ENCODE measurements at regions not wholly inside any gene's neighbourhood (a gene's known extent, or its start where the extent isn't known, plus 50 kb on each side); places are given as distances from the start of the nearest gene placed in this dataset.
"Not testable (repeated sequence)": the region's sequence is repeated elsewhere in the genome, so short reads cannot be mapped to it uniquely, and the experiment has no call there.

GRCh38 chrX:142327182-142327581, 122.1 kb upstream of the MAGEC2 start:
- Histone ChIP-seq H3K9ac (ENCODE audit: insufficient read length, low read depth) (no peak overlapping the region), H3K4me3 (ENCODE audit: insufficient read length, low read depth) (no peak overlapping the region), H3K36me3 (ENCODE audit: insufficient read depth, insufficient read length, low read length) (no peaks in the 10 kb centered on the region), H3K9me3 (ENCODE audit: insufficient read depth, low read length) (no peaks in the 10 kb centered on the region), H3K4me1 (ENCODE audit: insufficient read depth, insufficient read length) (no peaks in the 10 kb centered on the region), H3K27me3 (ENCODE audit: insufficient read depth, insufficient read length) (no peaks in the 10 kb centered on the region)
- TF ChIP-seq ZNF274 (IDR thresholded peaks at IDR 0.05; ENCODE audit: low read depth, low read length) (no peak), YY1 (IDR thresholded peaks at IDR 0.05; ENCODE audit: insufficient read depth, insufficient read length) (no peak), SUZ12 (IDR thresholded peaks at IDR 0.05; ENCODE audit: extremely low read depth, insufficient read depth, insufficient read length) (no peak)
- DNase-seq (ENCODE audit: low read depth, low spot score), result no peak

GRCh38 chrX:142312591-142312990, 107.5 kb upstream of the MAGEC2 start:
- Histone ChIP-seq H3K9me3 (ENCODE audit: insufficient read depth, low read length) (no peaks in the 10 kb centered on the region), H3K36me3 (ENCODE audit: insufficient read depth, insufficient read length, low read length) (no peaks in the 10 kb centered on the region), H3K9ac (ENCODE audit: insufficient read length, low read depth) (no peak overlapping the region), H3K4me1 (ENCODE audit: insufficient read depth, insufficient read length) (no peaks in the 10 kb centered on the region), H3K27me3 (ENCODE audit: insufficient read depth, insufficient read length) (no peaks in the 10 kb centered on the region), H3K4me3 (ENCODE audit: insufficient read length, low read depth) (no peak overlapping the region)
- TF ChIP-seq YY1 (IDR thresholded peaks at IDR 0.05; ENCODE audit: insufficient read depth, insufficient read length), result no peak
- TF ChIP-seq ZNF274 (IDR thresholded peaks at IDR 0.05; ENCODE audit: low read depth, low read length), result no peak
- TF ChIP-seq SUZ12 (IDR thresholded peaks at IDR 0.05; ENCODE audit: extremely low read depth, insufficient read depth, insufficient read length), result no peak
- no peak for DNase-seq (ENCODE audit: low read depth, low spot score)

- no peak for DNase-seq (ENCODE audit: low read depth, low spot score)
- H3K36me3 ChIP-seq (ENCODE audit: insufficient read depth, insufficient read length, low read length), result no peaks in the 10 kb centered on the region
- no peaks in the 10 kb centered on the region for H3K9me3 ChIP-seq (ENCODE audit: insufficient read depth, low read length)
- TF ChIP-seq ZNF274 (IDR thresholded peaks at IDR 0.05; ENCODE audit: low read depth, low read length) (no peak), YY1 (IDR thresholded peaks at IDR 0.05; ENCODE audit: insufficient read depth, insufficient read length) (no peak), SUZ12 (IDR thresholded peaks at IDR 0.05; ENCODE audit: extremely low read depth, insufficient read depth, insufficient read length) (no peak)
- no peaks in the 10 kb centered on the region for H3K4me1 ChIP-seq (ENCODE audit: insufficient read depth, insufficient read length)
- H3K4me3 ChIP-seq (ENCODE audit: insufficient read length, low read depth), result no peak overlapping the region
- H3K27me3 ChIP-seq (ENCODE audit: insufficient read depth, insufficient read length), result no peaks in the 10 kb centered on the region
- no peak overlapping the region for H3K9ac ChIP-seq (ENCODE audit: insufficient read length, low read depth)
Observed at GRCh38 chrX:142299406-142299805, 94.3 kb upstream of the MAGEC2 start.

GRCh38 chrX:142296421-142296820, 91.3 kb upstream of the MAGEC2 start:
- Histone ChIP-seq H3K27me3 (ENCODE audit: insufficient read depth, insufficient read length) (no peaks in the 10 kb centered on the region), H3K9me3 (ENCODE audit: insufficient read depth, low read length) (no peaks in the 10 kb centered on the region), H3K9ac (ENCODE audit: insufficient read length, low read depth) (no peak overlapping the region), H3K4me3 (ENCODE audit: insufficient read length, low read depth) (no peak overlapping the region), H3K36me3 (ENCODE audit: insufficient read depth, insufficient read length, low read length) (no peaks in the 10 kb centered on the region), H3K4me1 (ENCODE audit: insufficient read depth, insufficient read length) (no peaks in the 10 kb centered on the region)
- no peak for DNase-seq (ENCODE audit: low read depth, low spot score)
- TF ChIP-seq YY1 (IDR thresholded peaks at IDR 0.05; ENCODE audit: insufficient read depth, insufficient read length) (no peak), ZNF274 (IDR thresholded peaks at IDR 0.05; ENCODE audit: low read depth, low read length) (no peak), SUZ12 (IDR thresholded peaks at IDR 0.05; ENCODE audit: extremely low read depth, insufficient read depth, insufficient read length) (no peak)

GRCh38 chrX:142295190-142295589, 90.1 kb upstream of the MAGEC2 start:
- Histone ChIP-seq H3K9me3 (ENCODE audit: insufficient read depth, low read length) (no peaks in the 10 kb centered on the region), H3K9ac (ENCODE audit: insufficient read length, low read depth) (no peak overlapping the region), H3K4me1 (ENCODE audit: insufficient read depth, insufficient read length) (no peaks in the 10 kb centered on the region), H3K4me3 (ENCODE audit: insufficient read length, low read depth) (no peak overlapping the region), H3K27me3 (ENCODE audit: insufficient read depth, insufficient read length) (no peaks in the 10 kb centered on the region), H3K36me3 (ENCODE audit: insufficient read depth, insufficient read length, low read length) (no peaks in the 10 kb centered on the region)
- no peak for DNase-seq (ENCODE audit: low read depth, low spot score)
- TF ChIP-seq SUZ12 (IDR thresholded peaks at IDR 0.05; ENCODE audit: extremely low read depth, insufficient read depth, insufficient read length), result no peak

GRCh38 chrX:142270166-142270565, 65.1 kb upstream of the MAGEC2 start:
- not testable (repeated sequence) for H3K4me1 ChIP-seq (ENCODE audit: insufficient read depth, insufficient read length); H3K9ac ChIP-seq (ENCODE audit: insufficient read length, low read depth); DNase-seq (ENCODE audit: low read depth, low spot score); H3K36me3 ChIP-seq (ENCODE audit: insufficient read depth, insufficient read length, low read length); H3K9me3 ChIP-seq (ENCODE audit: insufficient read depth, low read length); H3K4me3 ChIP-seq (ENCODE audit: insufficient read length, low read depth); H3K27me3 ChIP-seq (ENCODE audit: insufficient read depth, insufficient read length)

GRCh38 chrX:142266417-142266816, 61.3 kb upstream of the MAGEC2 start:
- H3K36me3 ChIP-seq (ENCODE audit: insufficient read depth, insufficient read length, low read length), result no peaks in the 10 kb centered on the region
- DNase-seq (ENCODE audit: low read depth, low spot score), result no peak
- TF ChIP-seq YY1 (IDR thresholded peaks at IDR 0.05; ENCODE audit: insufficient read depth, insufficient read length) (no peak), SUZ12 (IDR thresholded peaks at IDR 0.05; ENCODE audit: extremely low read depth, insufficient read depth, insufficient read length) (no peak), ZNF274 (IDR thresholded peaks at IDR 0.05; ENCODE audit: low read depth, low read length) (no peak)
- no peaks in the 10 kb centered on the region for H3K9me3 ChIP-seq (ENCODE audit: insufficient read depth, low read length)
- no peaks in the 10 kb centered on the region for H3K4me1 ChIP-seq (ENCODE audit: insufficient read depth, insufficient read length)
- H3K27me3 ChIP-seq (ENCODE audit: insufficient read depth, insufficient read length), result no peaks in the 10 kb centered on the region
- no peak overlapping the region for H3K9ac ChIP-seq (ENCODE audit: insufficient read length, low read depth)
- no peak overlapping the region for H3K4me3 ChIP-seq (ENCODE audit: insufficient read length, low read depth)

GRCh38 chrX:142265549-142265948, 60.5 kb upstream of the MAGEC2 start:
- not testable (repeated sequence) for DNase-seq (ENCODE audit: low read depth, low spot score); H3K36me3 ChIP-seq (ENCODE audit: insufficient read depth, insufficient read length, low read length); H3K4me3 ChIP-seq (ENCODE audit: insufficient read length, low read depth); H3K4me1 ChIP-seq (ENCODE audit: insufficient read depth, insufficient read length); H3K9ac ChIP-seq (ENCODE audit: insufficient read length, low read depth); H3K27me3 ChIP-seq (ENCODE audit: insufficient read depth, insufficient read length); H3K9me3 ChIP-seq (ENCODE audit: insufficient read depth, low read length)

Data from NT2/D1 (cell line).